Right ventricle myocardium superior (tissue), 1 donor: ENCODE measurements at regions not wholly inside any gene's neighbourhood (a gene's known extent, or its start where the extent isn't known, plus 50 kb on each side); places are given as distances from the start of the nearest gene placed in this dataset.
"Not testable (repeated sequence)": the region's sequence is repeated elsewhere in the genome, so short reads cannot be mapped to it uniquely, and the experiment has no call there.

Experiments
- ATAC-seq: fragments of 200-7000 bp; cut with Tn5 transposase; one replicate; pipeline ENCODE4 v1.9.1; 2020; ENCODE audit warnings: mild to moderate bottlenecking; ENCODE audit not compliant: poor library complexity
- DNase-seq: peaks from one replicate; pipeline ENCODE4 v3.0.0-alpha.2; 2020
- intact Hi-C: fragments of 100-400 bp; cut with DNase I; formaldehyde crosslinking; loops from one replicate; pipeline ENCODE4 v1.11.2; 2022
- donor health status: DM: no; HTN: yes; CAD: no; lungs with severe emphysema.

- DNase-seq (no peak), ATAC-seq (no peak)
- intact Hi-C loops: no loop called here
Measured at GRCh38 chr16:10232757-10233156, 50.5 kb upstream of the GRIN2A start.

- intact Hi-C loops: no loop called here
- DNase-seq (no peak), ATAC-seq (no peak)
Measured at GRCh38 chr16:10239640-10240039, 57.4 kb upstream of the GRIN2A start.

DNA sequence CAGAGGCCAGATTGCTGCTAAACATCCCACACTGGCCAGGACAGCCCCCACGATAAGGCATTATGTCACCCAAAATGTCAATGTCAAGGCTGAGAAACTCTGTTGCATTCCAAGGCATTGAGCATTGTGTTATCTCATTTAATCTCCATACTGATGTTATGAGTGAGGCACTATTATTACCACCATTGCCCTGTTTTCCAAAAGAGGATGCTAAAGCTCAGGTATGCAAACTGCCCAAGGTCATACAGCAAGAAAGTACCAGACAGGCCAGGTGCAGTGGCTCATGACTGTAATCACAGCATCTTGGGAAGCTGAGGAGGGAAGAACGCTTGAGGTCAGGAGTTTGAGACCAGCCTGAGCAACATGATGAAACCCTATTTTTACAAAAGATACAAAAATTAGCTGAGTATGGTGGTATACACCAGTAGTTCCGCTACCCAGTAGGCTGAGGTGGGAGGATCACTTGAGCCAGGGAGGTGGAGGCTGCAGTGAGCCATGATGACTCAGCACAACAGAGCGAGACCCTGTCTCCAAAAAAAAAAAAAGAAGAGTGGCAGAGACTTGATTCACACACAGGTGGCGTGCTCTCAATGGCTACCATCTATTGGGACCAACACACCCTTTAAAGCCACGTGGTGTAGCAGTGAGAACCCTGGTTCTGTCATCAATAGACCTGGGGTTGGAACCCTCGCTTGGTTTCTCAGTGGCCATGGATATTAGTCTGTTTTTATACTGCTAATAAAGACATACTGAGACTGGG is 58.8 kb upstream of the GRIN2A start:
- DNase-seq (no peak), ATAC-seq (no peak)
- intact Hi-C loops: no loop called here

DNA sequence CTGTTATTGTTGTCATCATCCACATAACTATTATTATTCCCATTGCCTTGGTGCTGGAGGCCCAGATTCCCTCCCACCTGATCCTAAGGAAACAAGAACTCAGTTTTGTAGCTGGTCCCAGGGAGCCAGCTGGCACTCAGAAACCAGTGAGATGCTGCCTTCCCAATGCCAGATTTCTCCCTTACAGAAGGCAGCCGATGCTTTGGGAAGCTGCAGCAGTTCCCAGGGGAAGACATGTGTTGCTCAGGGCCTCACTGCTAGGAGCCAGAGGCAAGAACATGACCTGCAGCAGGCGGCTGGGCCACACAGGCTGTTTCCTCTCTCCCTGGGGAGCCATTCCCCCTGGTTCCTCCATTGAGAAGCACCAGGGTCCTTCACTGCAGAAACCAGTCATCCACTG is 59.9 kb upstream of the GRIN2A start:
- intact Hi-C loops: no loop called here
- ATAC-seq (no peak), DNase-seq (no peak)

DNA sequence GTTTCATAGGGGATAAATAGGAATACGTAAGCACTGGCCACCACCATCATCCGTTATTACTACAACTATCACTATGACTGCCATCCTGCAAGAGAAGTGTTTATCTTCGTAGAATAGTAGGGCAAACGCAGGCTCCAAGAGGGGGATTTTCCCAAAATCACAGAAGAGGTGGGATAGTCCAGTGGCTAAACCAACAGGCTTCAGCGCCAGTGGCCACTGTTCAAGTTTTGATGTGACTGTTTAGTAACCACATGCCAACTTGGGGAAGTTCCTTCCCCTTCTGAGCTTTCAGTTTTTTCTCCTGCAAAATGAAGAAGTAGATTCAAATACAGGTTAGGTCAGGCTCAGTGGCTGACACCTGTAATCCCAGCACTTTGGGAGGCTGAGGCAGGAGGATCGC is 60.7 kb upstream of the GRIN2A start:
- ATAC-seq (no peak), DNase-seq (no peak)
- intact Hi-C loops: no loop called here

DNA sequence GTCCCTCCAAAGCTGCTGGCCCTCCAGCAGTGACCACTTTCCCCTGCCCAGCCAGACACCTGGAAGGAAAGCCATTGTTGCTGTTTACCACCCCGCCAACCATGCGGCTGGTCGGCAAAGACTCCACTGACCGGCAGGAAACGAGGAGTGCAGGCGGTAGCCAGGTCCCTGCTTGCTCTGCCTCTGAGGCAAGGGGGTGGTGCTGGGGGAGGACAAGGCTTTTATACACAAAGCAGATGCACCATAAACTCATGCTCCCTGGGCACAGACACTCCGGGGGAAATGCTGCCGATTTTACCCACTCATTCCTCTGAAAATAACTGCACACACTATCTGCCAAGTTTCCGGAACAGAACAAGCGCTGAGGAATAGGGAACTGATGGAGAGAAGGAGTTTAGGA is 62.8 kb upstream of the GRIN2A start:
- ATAC-seq (no peak), DNase-seq (no peak)
- intact Hi-C loops: no loop called here

DNA sequence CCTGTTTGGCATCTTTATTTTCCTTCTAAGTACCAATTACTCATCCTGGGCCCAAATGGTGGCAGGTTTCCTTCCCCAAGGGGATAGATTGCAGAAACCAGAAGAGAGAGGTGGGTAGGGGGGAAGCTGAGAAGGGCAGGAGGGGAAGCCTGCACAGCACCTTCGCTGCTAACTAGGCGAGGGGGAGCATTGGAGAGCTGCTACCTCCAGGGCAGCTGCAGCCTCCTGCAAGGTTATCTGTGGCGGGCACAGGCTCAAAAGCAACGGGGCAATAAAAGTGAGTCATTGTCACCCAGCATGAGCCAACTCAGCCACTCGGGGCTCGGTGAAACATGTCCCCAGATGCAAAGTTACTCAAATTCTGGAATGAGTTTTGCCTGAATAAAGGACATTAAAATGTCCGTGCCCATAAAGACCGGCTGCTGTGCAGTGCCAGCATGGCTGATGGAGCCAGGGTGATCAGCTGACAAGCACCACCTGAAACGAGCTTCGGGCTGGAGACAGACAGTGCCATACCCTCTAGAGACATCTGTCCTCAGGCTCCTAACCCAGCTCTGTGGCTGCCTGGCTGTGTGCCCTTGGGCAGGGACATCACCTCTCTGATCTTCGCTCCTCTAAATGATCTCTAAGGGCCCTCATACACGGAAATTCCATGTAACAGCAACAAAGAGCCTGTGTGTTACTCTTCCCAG is 68.1 kb upstream of the GRIN2A start:
- DNase-seq (no peak), ATAC-seq (no peak)
- intact Hi-C loops: no loop called here

DNA sequence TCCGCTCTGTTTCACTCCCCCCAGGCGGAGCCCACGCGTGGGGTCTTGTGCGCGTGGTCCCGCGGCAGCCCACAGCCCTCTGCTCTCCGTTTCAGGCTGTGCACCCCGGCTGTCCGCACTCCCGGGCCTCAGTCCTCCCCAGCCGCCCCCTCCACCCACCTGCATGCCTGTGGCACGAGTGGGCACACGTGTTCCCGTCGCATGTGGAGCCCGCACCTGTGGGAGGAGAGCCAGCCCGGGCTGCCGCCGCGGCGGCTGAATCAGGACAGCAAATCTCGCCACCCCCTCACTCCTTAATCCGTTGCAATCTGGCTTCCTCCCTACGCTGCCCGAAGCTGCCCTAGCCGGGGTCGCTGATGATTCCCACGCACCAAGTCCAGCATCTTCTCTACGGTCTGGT is 69.9 kb upstream of the GRIN2A start:
- DNase-seq (no peak), ATAC-seq (no peak)
- intact Hi-C loops: no loop called here

DNA sequence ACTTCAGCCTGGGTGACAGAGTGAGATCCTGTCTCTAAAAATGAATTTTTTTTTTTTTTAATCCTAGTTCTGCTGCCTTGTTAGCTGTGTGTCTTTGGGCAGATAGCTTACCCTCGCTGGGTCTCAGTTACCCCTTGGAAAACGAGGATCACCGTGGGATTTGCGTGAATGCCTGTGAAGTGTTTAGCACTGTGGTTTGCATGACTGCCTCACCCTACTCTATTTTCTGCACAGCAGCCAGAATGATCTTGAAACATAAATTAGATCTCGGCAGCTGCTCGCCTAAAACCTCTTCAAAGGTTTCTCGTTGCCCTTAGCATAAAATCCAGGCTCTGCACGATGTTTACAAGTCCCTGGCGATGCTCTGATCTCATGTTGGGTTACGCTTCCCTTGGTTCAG is 71.2 kb upstream of the GRIN2A start:
- intact Hi-C loops: no loop called here
- ATAC-seq (no peak), DNase-seq (no peak)

DNA sequence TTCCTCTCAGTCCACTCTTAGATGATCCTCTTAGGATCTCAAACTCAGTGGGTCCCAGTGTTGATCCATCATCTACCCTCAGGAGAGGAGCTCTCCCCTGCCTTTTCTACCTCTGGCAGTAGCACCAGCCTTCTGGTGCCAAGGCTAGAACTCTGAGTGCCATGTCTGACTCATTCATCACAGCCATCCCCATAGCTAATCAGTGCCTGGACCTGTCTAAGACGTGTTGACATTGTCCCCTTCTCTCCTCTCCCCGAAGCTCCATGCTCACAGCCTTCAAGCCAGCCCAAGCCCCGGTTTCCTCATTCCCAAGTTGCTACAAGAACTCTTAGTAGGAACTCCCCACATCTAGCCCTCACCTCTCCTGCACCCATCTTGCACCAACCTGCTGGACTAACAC is 73.5 kb upstream of the GRIN2A start:
- DNase-seq (no peak), ATAC-seq (peak; percentile 72)
- intact Hi-C loops: loop anchor here (5.0 kb wide), 2 partner anchors 257 to 482 kb away; no protein-coding TSS in a partner anchor

- ATAC-seq (peak; percentile 68), DNase-seq (peak; percentile 42)
- intact Hi-C loops: loop anchor here (5.0 kb wide), 2 partner anchors 255 to 480 kb away; no protein-coding TSS in a partner anchor
Measured at GRCh38 chr16:10256784-10257641, 74.8 kb upstream of the GRIN2A start.

DNA sequence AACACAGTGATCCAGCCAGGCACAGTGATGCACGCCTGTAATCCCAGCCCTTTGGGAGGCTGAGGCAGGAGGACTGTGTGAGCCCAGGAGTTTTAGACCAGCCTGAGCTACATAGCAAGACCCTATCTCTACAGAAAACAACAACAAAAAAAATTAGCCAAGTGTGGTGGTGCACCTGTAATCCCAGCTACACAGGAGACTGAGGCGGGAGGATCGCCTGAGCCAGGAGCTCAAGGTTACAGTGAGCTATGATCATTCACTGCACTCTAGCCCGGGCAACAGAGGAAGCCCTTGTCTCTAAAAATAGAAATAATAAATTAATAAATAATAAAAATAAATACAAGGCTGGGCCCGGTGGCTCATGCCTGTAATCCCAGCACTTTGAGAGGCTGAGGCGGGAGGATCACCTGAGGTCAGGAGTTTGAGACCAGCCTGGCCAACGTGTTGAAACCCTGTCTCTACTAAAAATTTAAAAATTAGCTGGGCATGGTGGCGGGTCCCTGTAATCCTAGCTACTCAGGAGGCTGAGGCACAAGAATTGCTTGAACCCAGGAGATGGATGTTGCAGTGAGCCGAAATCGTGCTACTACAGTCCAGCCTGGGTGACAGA is 75.5 kb upstream of the GRIN2A start:
- intact Hi-C loops: loop anchor here (5.0 kb wide), 2 partner anchors 255 to 480 kb away; no protein-coding TSS in a partner anchor
- ATAC-seq, DNase-seq: not testable (repeated sequence)

DNA sequence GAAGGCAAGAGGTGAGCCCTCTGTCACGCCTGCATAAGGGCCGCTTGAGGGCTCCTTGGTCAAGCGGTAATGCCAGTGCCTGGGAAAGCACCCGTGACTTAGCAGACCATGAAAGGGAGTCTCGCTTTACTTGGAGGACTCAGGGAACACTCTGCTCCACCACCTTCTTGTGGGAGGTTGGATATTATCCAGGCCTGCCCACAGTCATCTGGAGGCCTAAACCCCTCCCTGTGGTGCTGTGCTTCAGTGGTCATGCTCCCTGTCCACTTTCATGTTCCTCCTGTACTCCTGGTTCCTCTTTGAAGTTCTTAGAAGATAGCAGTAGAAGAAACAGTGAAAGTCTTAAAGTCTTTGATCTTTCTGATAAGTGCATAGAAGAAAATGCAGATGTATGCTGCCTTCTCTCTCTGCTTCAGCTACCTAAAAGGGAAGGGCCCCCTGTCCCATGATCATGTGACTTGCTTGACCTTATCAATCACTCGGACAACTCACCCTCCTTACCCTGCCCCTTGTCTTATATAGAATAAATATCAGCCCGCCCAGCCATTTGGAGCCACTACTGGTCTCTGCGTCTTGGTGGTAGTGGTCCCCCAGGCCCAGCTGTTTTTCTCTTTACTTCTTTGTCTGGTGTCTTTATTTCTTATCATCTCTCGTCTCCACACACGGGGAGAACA is 76.8 kb upstream of the GRIN2A start:
- DNase-seq, ATAC-seq: not testable (repeated sequence)
- intact Hi-C loops: loop anchor here (5.0 kb wide), 2 partner anchors 253 to 478 kb away; no protein-coding TSS in a partner anchor

- DNase-seq (no peak), ATAC-seq (no peak)
- intact Hi-C loops: no loop called here
Measured at GRCh38 chr16:10261077-10261476, 78.8 kb upstream of the GRIN2A start.

DNA sequence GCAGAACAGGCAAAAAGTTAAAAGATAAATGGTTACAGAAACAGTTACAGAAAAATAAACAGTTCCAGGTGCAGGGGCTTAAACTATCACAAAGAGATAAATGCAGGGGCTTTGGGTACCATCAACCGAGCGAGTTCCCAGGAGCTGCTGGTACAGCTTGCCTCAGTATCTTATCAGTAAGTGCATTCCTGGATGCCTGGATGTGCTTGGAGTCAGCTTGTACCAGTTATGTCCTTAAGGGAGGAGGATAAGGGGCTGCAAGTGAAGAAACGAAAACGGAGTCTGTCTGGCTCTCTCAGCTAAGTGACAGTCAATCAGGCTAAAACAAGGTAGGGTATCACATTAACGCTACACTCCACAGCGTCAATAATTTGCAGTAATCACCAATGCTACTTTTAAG is 79.3 kb upstream of the GRIN2A start:
- intact Hi-C loops, ATAC-seq, DNase-seq: not testable (repeated sequence)

DNA sequence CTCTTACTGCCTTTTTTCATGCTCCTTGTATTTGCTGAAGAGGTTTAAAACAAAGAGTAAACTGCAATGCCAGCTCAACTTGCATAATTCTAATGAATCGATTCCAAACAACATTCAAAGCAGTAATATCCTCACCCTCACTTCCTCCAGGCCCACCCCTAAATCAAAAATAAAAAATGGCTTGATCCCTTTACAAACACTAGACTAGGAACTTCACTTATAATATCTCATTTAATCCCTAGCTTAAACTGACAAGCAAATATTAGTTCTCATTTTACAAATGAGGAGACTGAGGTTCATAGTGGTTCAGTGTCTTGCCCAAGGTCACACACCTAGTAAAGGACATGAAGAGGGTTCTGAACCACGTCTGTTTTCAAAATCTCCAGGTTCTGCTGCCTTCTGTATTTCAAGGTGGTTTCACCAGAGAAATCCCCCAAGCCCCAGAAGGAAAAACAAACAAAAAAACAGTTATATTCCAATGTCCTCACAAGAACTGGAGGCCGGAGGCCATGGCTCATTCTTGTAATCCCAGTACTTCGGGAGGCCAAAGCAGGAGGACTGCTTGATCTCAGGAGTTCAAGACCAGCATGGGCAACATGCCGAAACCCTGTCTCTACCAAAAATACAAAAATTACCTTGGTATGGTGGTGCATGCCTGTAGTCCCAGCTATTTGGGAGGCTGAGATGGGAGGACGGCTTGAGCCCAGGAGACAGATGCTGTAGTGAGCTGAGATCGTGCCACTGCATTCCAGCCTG is 80.3 kb upstream of the GRIN2A start:
- intact Hi-C loops: no loop called here

DNA sequence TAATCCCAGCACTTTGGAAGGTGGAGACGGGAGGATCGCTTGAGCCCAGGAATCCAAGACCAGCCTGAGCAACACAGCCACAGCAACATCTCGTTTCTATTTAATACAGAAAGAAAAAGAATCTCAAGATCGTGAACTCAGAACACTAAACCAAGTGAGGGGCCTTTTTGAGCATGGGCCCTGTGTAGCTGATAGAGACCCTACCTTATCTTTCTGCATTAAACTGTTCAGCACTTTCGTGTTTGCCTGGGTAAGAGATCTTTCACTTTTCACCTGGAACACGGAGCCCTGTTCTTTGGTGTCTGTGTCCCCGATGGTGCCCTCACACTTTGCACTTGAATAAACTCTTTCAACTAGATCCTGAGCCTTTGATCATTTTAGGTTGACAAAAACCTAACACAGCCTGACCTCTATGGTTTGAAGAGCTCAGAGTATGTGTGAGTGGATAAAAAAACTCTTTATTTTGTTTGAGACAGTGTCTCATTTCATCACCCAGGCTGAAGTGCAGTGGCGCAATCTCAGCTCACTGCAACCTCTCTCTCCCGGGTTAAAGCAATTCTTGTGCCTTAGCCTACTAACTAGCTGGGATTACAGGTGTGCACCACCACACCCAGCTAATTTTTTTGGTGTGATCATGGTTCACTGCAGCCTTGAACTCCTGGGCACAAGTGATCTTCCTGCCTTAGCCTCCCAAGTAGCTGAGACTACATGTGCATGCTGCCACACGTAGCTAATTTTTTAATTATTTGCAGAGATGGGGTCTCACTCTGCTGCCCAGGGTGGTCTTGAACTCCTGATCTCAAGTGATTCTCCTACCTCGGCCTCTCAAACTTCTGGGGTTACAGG is 83.8 kb upstream of the GRIN2A start:
- no peak for DNase-seq
- intact Hi-C loops: no loop called here
- ATAC-seq: no peak

More for the DNA sequence above, 80.3 kb upstream of the GRIN2A start:
- DNase-seq: no peak
- no peak for ATAC-seq
